Testis (tissue), 2 donors: ENCODE measurements at regions not wholly inside any gene's neighbourhood (a gene's known extent, or its start where the extent isn't known, plus 50 kb on each side); places are given as distances from the start of the nearest gene placed in this dataset.
"Not testable (repeated sequence)": the region's sequence is repeated elsewhere in the genome, so short reads cannot be mapped to it uniquely, and the experiment has no call there.

Experiments used
- CTCF ChIP-seq, 3 experiments: fragments of 450-650 bp in 2 of 3; fragments of 200-600 bp in 1 of 3; sonication (generic) in 1 of 3; IDR thresholded peaks; one replicate each; pipeline ENCODE4 v1.5.1; 2016 to 2019; ENCODE audit warnings: antibody characterized with exemption in 3 of 3, mild to moderate bottlenecking in 2 of 3, moderate library complexity in 1 of 3
- POLR2A ChIP-seq: fragments of 450-650 bp; IDR thresholded peaks from one replicate; pipeline ENCODE4 v1.6.1; 2017; ENCODE audit warnings: antibody characterized with exemption, mild to moderate bottlenecking, moderate library complexity

GRCh38 chr9:65447146-65447545 is 162.1 kb upstream of the FOXD4L5 start:
- TF ChIP-seq CTCF (IDR thresholded peaks at IDR 0.05); POLR2A: not testable (repeated sequence)
